ENCODE measurements at regions not wholly inside any gene's neighbourhood (a gene's known extent, or its start where the extent isn't known, plus 50 kb on each side); places are given as distances from the start of the nearest gene placed in this dataset.
"Not testable (repeated sequence)": the region's sequence is repeated elsewhere in the genome, so short reads cannot be mapped to it uniquely, and the experiment has no call there.

GRCh38 chr10:29878492-29878891 lies 180.9 kb downstream of the JCAD start:
- DNase-seq = no peak

GRCh38 chr10:29877793-29878491 lies 181.4 kb downstream of the JCAD start:
- no peak for DNase-seq

- no peak for DNase-seq
Observed at GRCh38 chr10:29876008-29876555, 183.3 kb downstream of the JCAD start.

DNA sequence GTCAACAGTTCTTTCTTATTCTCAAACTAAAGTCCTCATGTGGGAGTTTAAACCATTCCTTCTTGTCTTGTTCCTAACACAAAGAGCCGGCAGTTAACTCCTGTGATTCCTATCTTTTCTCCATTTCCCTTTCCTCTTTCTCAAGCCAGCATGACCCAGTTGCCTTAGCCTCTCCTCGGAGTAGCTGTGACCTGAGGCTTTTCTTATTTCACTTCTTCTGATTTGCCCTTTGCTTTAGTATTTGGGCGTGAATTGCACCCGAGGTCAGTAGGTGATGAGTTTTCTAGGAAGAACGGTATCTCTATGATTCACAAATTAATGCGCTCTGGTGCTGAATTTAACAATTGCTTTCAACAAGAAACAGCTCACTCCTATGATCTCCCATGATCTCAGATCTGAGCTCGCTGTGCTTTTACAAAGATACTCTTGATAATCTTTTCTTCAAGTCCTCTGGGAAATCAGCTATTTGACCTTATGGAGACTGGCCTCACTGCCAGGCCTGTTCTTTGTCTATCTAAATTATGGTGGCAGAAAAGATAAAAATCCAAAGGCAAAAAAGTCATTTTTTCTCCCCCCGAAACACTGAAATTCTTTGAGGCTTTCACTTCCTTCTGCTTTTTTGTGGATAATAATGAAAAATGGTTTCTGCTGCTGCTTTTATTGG lies 184.6 kb downstream of the JCAD start:
- DNase-seq = no peak

- DNase-seq = no peak
Observed at GRCh38 chr10:29873941-29874484, 185.4 kb downstream of the JCAD start.

DNA sequence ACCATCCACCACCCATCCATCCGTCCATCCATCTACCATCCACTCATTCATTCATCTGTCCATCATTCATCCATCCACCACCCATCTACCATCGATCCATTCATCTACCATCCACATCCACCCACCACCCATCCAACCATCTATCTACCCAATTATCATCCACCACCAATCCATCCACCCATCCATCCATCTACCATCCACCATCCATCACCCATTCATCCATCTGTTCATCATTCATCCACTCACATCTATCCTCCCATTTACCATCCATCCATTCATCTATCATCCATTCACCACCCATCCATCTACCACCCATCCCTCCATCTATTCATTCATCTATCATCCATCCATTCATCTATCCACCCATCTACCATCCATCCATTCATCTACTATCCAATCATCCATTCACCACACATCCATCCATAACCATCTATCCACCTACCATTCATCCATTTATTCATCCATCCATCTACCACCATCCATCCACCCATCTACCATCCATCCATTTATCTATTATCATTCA lies 188.8 kb downstream of the JCAD start:
- no peak for DNase-seq

GRCh38 chr10:29869593-29869992 lies 189.8 kb downstream of the JCAD start:
- no peak for DNase-seq

- no peak for DNase-seq
Observed at GRCh38 chr10:29866356-29866755, 193.0 kb downstream of the JCAD start.

- no peak for DNase-seq
Observed at GRCh38 chr10:29865700-29866355, 193.6 kb downstream of the JCAD start.

- no peak for DNase-seq
Observed at GRCh38 chr10:29862923-29863614, 196.3 kb downstream of the JCAD start.

GRCh38 chr10:29861811-29862505 lies 197.4 kb downstream of the JCAD start:
- DNase-seq = no peak

DNA sequence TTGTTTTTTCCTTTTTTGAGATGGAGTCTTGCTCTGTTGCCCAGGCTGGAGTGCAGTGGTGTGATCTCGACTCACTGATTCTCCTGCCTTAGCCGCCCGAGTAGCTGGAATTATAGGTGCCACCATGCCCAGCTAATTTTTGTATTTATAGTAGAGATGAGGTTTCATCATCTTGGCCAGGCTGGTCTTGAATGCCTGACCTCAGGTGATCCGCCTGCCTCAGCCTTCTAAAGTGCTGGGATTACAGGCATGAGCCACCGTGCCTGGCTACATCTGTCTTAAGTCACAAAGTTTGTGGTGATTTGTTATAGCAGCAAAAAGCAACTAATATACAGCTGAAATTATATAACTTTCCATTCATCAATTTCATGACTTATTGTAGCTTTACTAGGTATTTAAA lies 198.2 kb downstream of the JCAD start:
- DNase-seq = not testable (repeated sequence)

- DNase-seq = no peak
Observed at GRCh38 chr10:29860166-29860565, 199.2 kb downstream of the JCAD start.

DNA sequence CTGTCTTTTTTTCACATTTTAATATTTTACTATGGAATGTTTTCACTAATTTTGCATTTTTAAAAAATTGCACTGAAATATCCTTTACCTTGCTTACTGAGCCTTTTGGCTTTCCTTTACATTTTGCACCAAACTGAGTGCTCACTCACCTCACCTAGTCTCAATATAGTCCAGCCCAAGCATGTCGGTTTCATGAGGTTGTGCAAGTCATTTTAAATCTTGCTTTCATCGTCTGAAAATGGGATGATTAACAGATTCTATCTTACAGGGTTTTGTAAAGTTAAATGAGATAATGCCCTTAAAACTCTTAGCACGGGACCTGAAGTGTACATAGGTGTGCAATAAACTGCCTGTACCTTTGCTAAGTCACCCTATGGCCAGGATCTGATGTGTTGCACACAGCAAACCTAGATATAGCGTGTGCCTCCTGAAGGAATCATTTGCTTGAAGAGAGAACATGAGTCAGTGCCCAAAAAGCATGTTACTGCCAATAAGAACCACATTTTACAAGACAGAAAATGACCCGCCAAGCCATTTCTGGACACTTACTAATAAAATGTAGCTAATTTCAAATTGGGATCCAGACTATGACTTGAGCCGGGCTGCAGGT lies 199.8 kb downstream of the JCAD start:
- DNase-seq = no peak

DNA sequence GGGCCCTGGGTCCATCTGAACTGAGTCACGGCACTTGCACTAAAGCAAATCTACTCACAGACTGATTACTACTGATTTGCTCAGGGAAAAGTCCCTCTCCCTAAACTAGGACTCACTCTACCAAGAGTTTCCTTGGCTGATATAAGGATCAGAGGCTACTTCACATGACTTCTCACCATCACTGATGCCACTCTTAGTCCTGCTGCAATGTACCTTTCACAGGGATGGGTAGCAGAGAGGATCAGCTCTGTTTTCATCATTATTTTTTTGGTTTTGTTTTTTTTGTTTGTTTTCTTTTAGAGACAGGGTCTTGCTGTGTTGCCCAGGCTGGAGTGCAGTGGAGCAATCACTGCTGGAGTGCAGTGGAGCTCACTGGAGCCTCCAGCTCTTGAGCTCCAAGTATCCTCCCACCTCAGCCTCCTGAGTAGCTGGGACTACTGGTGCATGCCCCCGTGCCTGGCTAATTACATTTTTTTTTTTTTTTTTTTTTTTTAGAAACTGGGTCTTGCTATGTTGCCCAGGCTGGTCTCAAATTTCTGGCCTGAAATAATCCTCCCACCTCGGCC lies 200.6 kb downstream of the JCAD start:
- no peak for DNase-seq

- DNase-seq = no peak
Observed at GRCh38 chr10:29857843-29858701, 201.3 kb downstream of the JCAD start.

DNA sequence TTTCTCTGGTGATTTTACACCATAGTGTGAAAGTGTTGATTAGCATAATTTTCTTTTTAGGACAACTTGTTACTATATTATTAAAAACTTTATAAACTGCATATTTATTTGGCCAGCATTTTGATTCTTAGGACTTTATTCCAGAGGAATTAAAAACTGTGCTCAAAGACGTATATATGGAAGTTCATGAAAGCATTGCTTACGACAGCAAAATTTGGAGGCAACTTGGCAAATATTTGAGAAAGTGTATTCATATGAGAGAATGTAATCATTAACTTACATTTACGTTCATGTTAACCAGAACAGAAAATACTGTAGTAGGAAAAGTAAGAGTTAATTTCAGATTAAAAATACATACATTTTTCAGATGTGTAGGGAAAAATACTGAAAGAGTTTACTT lies 203.1 kb downstream of the JCAD start:
- DNase-seq = no peak

- no peak for DNase-seq
Observed at GRCh38 chr10:29853913-29854312, 205.5 kb downstream of the JCAD start.

DNA sequence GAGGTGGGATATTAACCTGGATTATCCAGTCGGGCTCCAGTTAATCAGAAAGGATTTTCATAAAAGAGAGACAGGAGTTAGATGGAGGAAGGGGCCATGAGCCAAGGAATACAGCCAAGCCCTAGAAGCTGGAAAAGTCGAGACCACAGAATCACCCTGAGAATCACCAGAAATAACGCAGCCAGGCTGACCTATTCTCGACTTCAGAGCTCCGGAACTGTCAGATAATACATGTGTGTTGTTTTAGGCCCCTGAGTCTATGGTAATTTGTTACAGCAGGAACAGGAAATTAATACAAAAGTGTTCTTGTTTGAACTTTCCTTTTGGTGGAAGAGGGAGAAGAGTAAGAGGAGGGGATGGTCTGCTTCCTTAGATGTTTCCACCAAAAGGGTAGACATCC lies 208.1 kb downstream of the JCAD start:
- DNase-seq = no peak

- no peak for DNase-seq
Observed at GRCh38 chr10:29850371-29850770, 209.0 kb downstream of the JCAD start.

Data from activated CD4-positive, CD25-positive, alpha-beta regulatory T cell (primary cell).